OCI-LY1 (cell line): ENCODE measurements at regions not wholly inside any gene's neighbourhood (a gene's known extent, or its start where the extent isn't known, plus 50 kb on each side); places are given as distances from the start of the nearest gene placed in this dataset.

ENCODE experiments used
- EZH2 ChIP-seq: fragments of 200-600 bp; sonication (generic), shearing (Covaris generic); IDR thresholded peaks from 2 replicates; pipeline ENCODE4 v1.8.0; 2017; ENCODE audit warnings: borderline replicate concordance, mixed run types, mild to moderate bottlenecking, antibody characterized with exemption, low read length, moderate library complexity, mixed read lengths
- TF ChIP-seq, protein P1 (sequence below): fragments of 200-600 bp; sonication (generic), shearing (Covaris generic); IDR thresholded peaks from 2 replicates; pipeline ENCODE4 v1.5.1; 2017; ENCODE audit warnings: mild to moderate bottlenecking, antibody characterized with exemption, low read length, moderate library complexity, mixed read lengths

GRCh38 chr6:134724771-134725340, 225.0 kb downstream of the ALDH8A1 start:
- TF ChIP-seq EZH2 = no peak
- TF ChIP-seq, protein P1, sequence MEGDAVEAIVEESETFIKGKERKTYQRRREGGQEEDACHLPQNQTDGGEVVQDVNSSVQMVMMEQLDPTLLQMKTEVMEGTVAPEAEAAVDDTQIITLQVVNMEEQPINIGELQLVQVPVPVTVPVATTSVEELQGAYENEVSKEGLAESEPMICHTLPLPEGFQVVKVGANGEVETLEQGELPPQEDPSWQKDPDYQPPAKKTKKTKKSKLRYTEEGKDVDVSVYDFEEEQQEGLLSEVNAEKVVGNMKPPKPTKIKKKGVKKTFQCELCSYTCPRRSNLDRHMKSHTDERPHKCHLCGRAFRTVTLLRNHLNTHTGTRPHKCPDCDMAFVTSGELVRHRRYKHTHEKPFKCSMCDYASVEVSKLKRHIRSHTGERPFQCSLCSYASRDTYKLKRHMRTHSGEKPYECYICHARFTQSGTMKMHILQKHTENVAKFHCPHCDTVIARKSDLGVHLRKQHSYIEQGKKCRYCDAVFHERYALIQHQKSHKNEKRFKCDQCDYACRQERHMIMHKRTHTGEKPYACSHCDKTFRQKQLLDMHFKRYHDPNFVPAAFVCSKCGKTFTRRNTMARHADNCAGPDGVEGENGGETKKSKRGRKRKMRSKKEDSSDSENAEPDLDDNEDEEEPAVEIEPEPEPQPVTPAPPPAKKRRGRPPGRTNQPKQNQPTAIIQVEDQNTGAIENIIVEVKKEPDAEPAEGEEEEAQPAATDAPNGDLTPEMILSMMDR = no peak
